ENCODE measurements at regions not wholly inside any gene's neighbourhood (a gene's known extent, or its start where the extent isn't known, plus 50 kb on each side); places are given as distances from the start of the nearest gene placed in this dataset.

GRCh38 chr10:43971981-43972380 lies 323.3 kb upstream of the ZNF32 start:
- ChIA-PET CTCF (no interaction called here), POLR2A (no interaction called here)
- Histone ChIP-seq H3K27me3 (ENCODE audit: control insufficient read depth, insufficient read depth, low read length) (peaks cover 11% of the 10 kb centered on the region), H3K9me3 (ENCODE audit: control insufficient read depth, insufficient read depth, low read length) (no peaks in the 10 kb centered on the region; the same call in 1 of the 2 replicates), H3K4me3 (ENCODE audit: low read depth, low read length) (no peak overlapping the region), H3K27ac (ENCODE audit: low read depth, low read length) (no peak overlapping the region)
- no peak for DNase-seq (ENCODE audit: low read depth, low spot score)
- TF ChIP-seq CTCF (IDR thresholded peaks at IDR 0.05; ENCODE audit: low read depth, low read length) = no peak

GRCh38 chr10:43971306-43971705 lies 322.6 kb upstream of the ZNF32 start:
- H3K27ac ChIP-seq (ENCODE audit: low read depth, low read length) = no peak overlapping the region
- no peak for TF ChIP-seq CTCF (IDR thresholded peaks at IDR 0.05; ENCODE audit: low read depth, low read length)
- ChIA-PET CTCF (no interaction called here), POLR2A (no interaction called here)
- no peak overlapping the region for H3K4me3 ChIP-seq (ENCODE audit: low read depth, low read length)
- H3K27me3 ChIP-seq (ENCODE audit: control insufficient read depth, insufficient read depth, low read length) = peaks cover 17% of the 10 kb centered on the region
- no peaks in the 10 kb centered on the region; the same call in 1 of the 2 replicates for H3K9me3 ChIP-seq (ENCODE audit: control insufficient read depth, insufficient read depth, low read length)
- no peak for DNase-seq (ENCODE audit: low read depth, low spot score)

GRCh38 chr10:43970717-43971116 lies 322.0 kb upstream of the ZNF32 start:
- POLR2A ChIA-PET = no interaction called here
- TF ChIP-seq CTCF (IDR thresholded peaks at IDR 0.05; ENCODE audit: low read depth, low read length) = no peak
- CTCF ChIA-PET = no interaction called here
- Histone ChIP-seq H3K9me3 (ENCODE audit: control insufficient read depth, insufficient read depth, low read length) (no peaks in the 10 kb centered on the region; the same call in 1 of the 2 replicates), H3K27ac (ENCODE audit: low read depth, low read length) (no peak overlapping the region), H3K27me3 (ENCODE audit: control insufficient read depth, insufficient read depth, low read length) (peaks cover 21% of the 10 kb centered on the region), H3K4me3 (ENCODE audit: low read depth, low read length) (no peak overlapping the region)
- no peak for DNase-seq (ENCODE audit: low read depth, low spot score)

- Histone ChIP-seq H3K27ac (ENCODE audit: low read depth, low read length) (no peak overlapping the region), H3K4me3 (ENCODE audit: low read depth, low read length) (no peak overlapping the region), H3K9me3 (ENCODE audit: control insufficient read depth, insufficient read depth, low read length) (no peaks in the 10 kb centered on the region; the same call in 1 of the 2 replicates), H3K27me3 (ENCODE audit: control insufficient read depth, insufficient read depth, low read length) (peaks cover 20% of the 10 kb centered on the region)
- ChIA-PET CTCF (no interaction called here), POLR2A (no interaction called here)
- no peak for DNase-seq (ENCODE audit: low read depth, low spot score)
- TF ChIP-seq CTCF (IDR thresholded peaks at IDR 0.05; ENCODE audit: low read depth, low read length) = no peak
Observed at GRCh38 chr10:43970018-43970698, 321.5 kb upstream of the ZNF32 start.

GRCh38 chr10:43969506-43969905 lies 320.8 kb upstream of the ZNF32 start:
- Histone ChIP-seq H3K9me3 (ENCODE audit: control insufficient read depth, insufficient read depth, low read length) (no peaks in the 10 kb centered on the region; the same call in 1 of the 2 replicates), H3K27ac (ENCODE audit: low read depth, low read length) (no peak overlapping the region), H3K27me3 (ENCODE audit: control insufficient read depth, insufficient read depth, low read length) (peaks cover 20% of the 10 kb centered on the region), H3K4me3 (ENCODE audit: low read depth, low read length) (no peak overlapping the region)
- no peak for TF ChIP-seq CTCF (IDR thresholded peaks at IDR 0.05; ENCODE audit: low read depth, low read length)
- DNase-seq (ENCODE audit: low read depth, low spot score) = no peak
- ChIA-PET POLR2A (no interaction called here), CTCF (no interaction called here)
